Astrocyte (in vitro differentiated cells and primary cell): ENCODE measurements at regions not wholly inside any gene's neighbourhood (a gene's known extent, or its start where the extent isn't known, plus 50 kb on each side); places are given as distances from the start of the nearest gene placed in this dataset.

Experiments used
- EZH2 ChIP-seq: IDR thresholded peaks from 2 replicates; pipeline ENCODE4 v1.6.1; 2012; ENCODE audit warnings: mild to moderate bottlenecking, low read length, inconsistent platforms; ENCODE audit not compliant: insufficient read depth
- TF ChIP-seq, protein P1 (sequence below): IDR thresholded peaks from 2 replicates; pipeline ENCODE4 v1.5.1; 2011; ENCODE audit warnings: low read depth, mild to moderate bottlenecking, inconsistent platforms, low read length, moderate library complexity; ENCODE audit not compliant: insufficient read depth

DNA sequence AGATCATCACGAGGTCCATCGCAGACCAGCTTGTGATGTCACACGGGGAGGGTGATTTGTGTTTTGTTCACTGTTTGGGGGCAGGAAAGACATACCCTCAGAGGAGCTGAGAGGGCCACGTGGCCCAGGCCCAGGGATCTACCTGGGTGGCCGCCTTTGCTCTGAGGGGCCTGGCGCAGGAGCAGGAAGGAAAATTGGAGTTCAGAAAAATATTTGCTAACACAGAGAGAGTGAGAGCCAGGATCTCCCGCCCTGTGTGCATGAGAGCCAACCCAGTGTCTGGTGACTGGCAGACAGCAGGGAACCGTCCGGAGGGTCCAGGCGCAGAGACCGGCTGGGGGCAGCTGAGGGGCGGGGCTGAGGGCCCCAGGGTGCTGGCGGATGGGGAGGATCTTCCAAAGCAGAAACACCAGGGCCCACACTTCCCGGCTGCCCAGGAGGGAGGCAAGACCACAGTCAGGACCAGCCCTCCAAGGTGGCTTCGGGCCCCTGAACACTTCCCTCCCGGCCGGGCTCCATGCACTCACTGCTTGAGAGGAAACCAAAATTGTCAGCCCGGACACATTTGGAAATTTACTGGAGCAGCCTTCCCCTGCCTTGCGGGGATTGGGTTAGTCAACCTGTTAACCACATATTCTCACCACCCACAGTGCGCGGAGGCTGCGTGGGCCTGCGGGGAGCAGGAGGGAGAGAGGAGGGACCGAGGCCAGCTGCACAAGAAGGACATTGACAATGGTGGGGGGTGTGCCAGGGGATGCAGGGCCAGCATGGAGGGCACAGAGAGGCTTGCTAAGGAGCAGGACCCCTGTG, 52.6 kb downstream of the RBFOX3 start:
- TF ChIP-seq, protein P1, sequence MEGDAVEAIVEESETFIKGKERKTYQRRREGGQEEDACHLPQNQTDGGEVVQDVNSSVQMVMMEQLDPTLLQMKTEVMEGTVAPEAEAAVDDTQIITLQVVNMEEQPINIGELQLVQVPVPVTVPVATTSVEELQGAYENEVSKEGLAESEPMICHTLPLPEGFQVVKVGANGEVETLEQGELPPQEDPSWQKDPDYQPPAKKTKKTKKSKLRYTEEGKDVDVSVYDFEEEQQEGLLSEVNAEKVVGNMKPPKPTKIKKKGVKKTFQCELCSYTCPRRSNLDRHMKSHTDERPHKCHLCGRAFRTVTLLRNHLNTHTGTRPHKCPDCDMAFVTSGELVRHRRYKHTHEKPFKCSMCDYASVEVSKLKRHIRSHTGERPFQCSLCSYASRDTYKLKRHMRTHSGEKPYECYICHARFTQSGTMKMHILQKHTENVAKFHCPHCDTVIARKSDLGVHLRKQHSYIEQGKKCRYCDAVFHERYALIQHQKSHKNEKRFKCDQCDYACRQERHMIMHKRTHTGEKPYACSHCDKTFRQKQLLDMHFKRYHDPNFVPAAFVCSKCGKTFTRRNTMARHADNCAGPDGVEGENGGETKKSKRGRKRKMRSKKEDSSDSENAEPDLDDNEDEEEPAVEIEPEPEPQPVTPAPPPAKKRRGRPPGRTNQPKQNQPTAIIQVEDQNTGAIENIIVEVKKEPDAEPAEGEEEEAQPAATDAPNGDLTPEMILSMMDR = no peak
- no peak for TF ChIP-seq EZH2
